ENCODE measurements at regions not wholly inside any gene's neighbourhood (a gene's known extent, or its start where the extent isn't known, plus 50 kb on each side); places are given as distances from the start of the nearest gene placed in this dataset.

- H3K4me1 Mint-ChIP-seq: peaks cover 5% of the 10 kb centered on the region
- no peak overlapping the region for H2AFZ ChIP-seq
- H3K4me3 Mint-ChIP-seq: no peak overlapping the region
- H3K79me2 ChIP-seq (replicated peaks; ENCODE audit: insufficient read depth): no peaks in the 10 kb centered on the region; the same call in 1 of the 2 replicates
- H3K9me3 Mint-ChIP-seq: no peaks in the 10 kb centered on the region
- H3K4me2 ChIP-seq: no peak overlapping the region
- no peaks in the 10 kb centered on the region for H4K20me1 ChIP-seq (replicated peaks; ENCODE audit: insufficient read depth)
- H3K27ac ChIP-seq (ENCODE audit: low read depth): no peak overlapping the region
- H3K4me1 ChIP-seq (ENCODE audit: insufficient read depth): no peaks in the 10 kb centered on the region
- H3K27me3 ChIP-seq (ENCODE audit: insufficient read depth): no peaks in the 10 kb centered on the region
- H3K27ac Mint-ChIP-seq: no peak overlapping the region
- no peaks in the 10 kb centered on the region for H3F3A ChIP-seq (replicated peaks; ENCODE audit: low read depth)
- H3K4me3 ChIP-seq: no peak overlapping the region
- no peaks in the 10 kb centered on the region for H3K9me2 ChIP-seq (ENCODE audit: insufficient read depth)
- no peak for ATAC-seq
- no peak for DNase-seq (ENCODE audit: low spot score)
- H3K36me3 Mint-ChIP-seq (ENCODE audit: low read depth): peaks cover 17% of the 10 kb centered on the region
- H3K27me3 Mint-ChIP-seq (ENCODE audit: insufficient read depth, low read depth, poor library complexity): no peaks in the 10 kb centered on the region
- H3K36me3 ChIP-seq (ENCODE audit: insufficient read depth): no peaks in the 10 kb centered on the region
- TF ChIP-seq CTCF (conservative IDR thresholded peaks at IDR 0.05; ENCODE audit: low read depth in 2 of 2) (no peak), JUNB (IDR thresholded peaks at IDR 0.05; ENCODE audit: unreplicated experiment) (no peak), CREB1 (CRISPR knock-in tag; IDR thresholded peaks at IDR 0.05; ENCODE audit: low read depth) (no peak), NANOG (IDR thresholded peaks at IDR 0.05; ENCODE audit: borderline replicate concordance) (no peak), ZNF331 (CRISPR knock-in tag; IDR thresholded peaks at IDR 0.05; ENCODE audit: low read depth) (no peak), STAT1 (IDR thresholded peaks at IDR 0.05; ENCODE audit: unreplicated experiment) (no peak), POLR2AphosphoS5 (IDR thresholded peaks at IDR 0.05; ENCODE audit: low read depth) (no peak), REST (IDR thresholded peaks at IDR 0.05; ENCODE audit: unreplicated experiment) (no peak), EZH2phosphoT487 (IDR thresholded peaks at IDR 0.05; ENCODE audit: unreplicated experiment) (no peak), ZNF462 (CRISPR knock-in tag; IDR thresholded peaks at IDR 0.05) (no peak), EZH2 (IDR thresholded peaks at IDR 0.05; ENCODE audit: low read depth, unreplicated experiment) (no peak), ZNF114 (CRISPR knock-in tag; IDR thresholded peaks at IDR 0.05) (no peak), ETS1 (IDR thresholded peaks at IDR 0.05) (no peak)
Measured at GRCh38 chr14:71625891-71626701, 306.1 kb upstream of the RGS6 start.

Measured in GM23338 (cell line).